Colonic mucosa (tissue), 4 donors: ENCODE measurements at regions not wholly inside any gene's neighbourhood (a gene's known extent, or its start where the extent isn't known, plus 50 kb on each side); places are given as distances from the start of the nearest gene placed in this dataset.

Experiments used
- DNase-seq: peaks from one replicate; pipeline ENCODE4 v3.0.0-alpha.2; 2020
- H3K27ac ChIP-seq: fragments of 200-600 bp; one replicate; pipeline ENCODE4 v1.8.0; 2021
- H3K27me3 ChIP-seq: fragments of 200-600 bp; one replicate; pipeline ENCODE4 v1.8.0; 2021
- H3K36me3 ChIP-seq: fragments of 200-600 bp; one replicate; pipeline ENCODE4 v1.8.0; 2021
- H3K4me1 ChIP-seq: fragments of 200-600 bp; one replicate; pipeline ENCODE4 v1.8.0; 2021; ENCODE audit warnings: mild to moderate bottlenecking
- H3K4me3 ChIP-seq: fragments of 200-600 bp; one replicate; pipeline ENCODE4 v1.8.0; 2021
- H3K9ac ChIP-seq, 2 donors: one replicate each; pipeline ENCODE4 v1.7.0; 2013; ENCODE audit warnings: control low read depth in 2 of 2, low read depth in 2 of 2, low read length in 2 of 2
- H3K9me3 ChIP-seq: fragments of 200-600 bp; one replicate; pipeline ENCODE4 v1.8.0; 2021
- CTCF ChIP-seq: fragments of 200-600 bp; IDR thresholded peaks from one replicate; pipeline ENCODE4 v1.8.0; 2022; ENCODE audit warnings: antibody characterized with exemption, mild to moderate bottlenecking
- intact Hi-C: fragments of 100-400 bp; cut with DNase I; formaldehyde crosslinking; loops from one replicate; pipeline ENCODE4 v1.14.1; 2022
- donor health status: healthy.
- donor health status: DM: no; HTN: no; CAD: no.
- donor health status: DM: no; HTN: no; CAD: no.

GRCh38 chr18:76565238-76566173 lies 70.5 kb upstream of the ZNF516 start:
- Histone ChIP-seq H3K27ac (peak overlapping the region; percentile 74), H3K4me3 (no peak overlapping the region), H3K4me1 (peaks cover 3% of the 10 kb centered on the region), H3K9me3 (no peaks in the 10 kb centered on the region), H3K36me3 (no peaks in the 10 kb centered on the region), H3K9ac (no peak overlapping the region), H3K27me3 (no peaks in the 10 kb centered on the region)
- intact Hi-C loops, result no loop called here
- TF ChIP-seq CTCF, result no peak
- DNase-seq, result peak; percentile 58

DNA sequence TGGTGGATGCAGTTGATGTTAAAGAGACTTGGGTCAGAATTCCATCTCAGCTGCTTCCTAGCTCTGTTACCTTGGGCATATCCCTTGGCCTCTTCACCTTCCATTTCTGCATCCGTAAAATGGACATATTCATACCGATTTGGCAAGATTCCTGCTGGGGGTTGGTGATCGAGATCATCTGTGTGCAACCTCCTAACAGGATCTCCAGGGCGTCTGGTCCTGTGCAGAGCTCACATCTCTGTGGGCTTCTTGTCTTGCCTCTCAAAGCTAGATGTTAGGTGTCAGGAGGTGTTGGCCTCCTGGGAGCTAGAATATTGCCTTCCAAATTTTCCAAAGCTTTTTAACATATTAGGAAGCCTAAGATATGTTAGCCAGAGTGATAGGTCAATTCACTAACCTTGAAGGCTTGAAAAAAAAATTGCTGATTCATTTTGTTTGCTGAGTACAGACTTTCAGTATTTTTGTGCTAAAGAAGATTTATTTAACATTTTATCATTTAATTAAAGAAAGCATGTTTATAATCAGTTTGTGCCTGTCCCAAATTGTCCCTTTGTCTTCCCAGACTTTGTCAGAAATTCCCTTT lies 69.7 kb upstream of the ZNF516 start:
- intact Hi-C loops, result no loop called here
- no peak for DNase-seq
- no peaks in the 10 kb centered on the region for H3K27me3 ChIP-seq

DNA sequence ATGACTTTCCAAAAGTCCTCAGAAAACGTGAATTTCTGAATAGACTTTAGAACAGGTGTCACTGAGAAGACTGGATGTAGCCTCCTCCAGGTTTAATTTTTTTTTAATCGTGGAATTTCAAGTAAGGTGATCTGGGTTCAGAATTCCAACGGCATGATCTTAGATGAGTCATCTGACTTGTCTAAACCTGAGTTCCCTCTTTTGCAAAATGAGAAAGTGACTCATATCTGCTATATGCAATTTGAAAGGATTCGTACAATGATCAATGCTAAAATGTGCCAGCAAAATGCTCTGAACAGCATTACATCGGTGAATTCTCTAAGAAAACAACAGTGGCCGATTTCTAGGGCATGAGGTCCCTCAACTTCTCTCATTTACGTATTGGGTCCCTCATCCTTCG lies 69.1 kb upstream of the ZNF516 start:
- DNase-seq, result no peak
- no peaks in the 10 kb centered on the region for H3K27me3 ChIP-seq
- intact Hi-C loops, result no loop called here
- H3K27ac ChIP-seq, result no peak overlapping the region
- peaks cover 3% of the 10 kb centered on the region for H3K4me1 ChIP-seq
- TF ChIP-seq CTCF, result no peak
- no peaks in the 10 kb centered on the region for H3K36me3 ChIP-seq
- no peak overlapping the region for H3K4me3 ChIP-seq
- H3K9me3 ChIP-seq, result no peaks in the 10 kb centered on the region
- H3K9ac ChIP-seq, result no peak overlapping the region

More for the DNA sequence above, 69.7 kb upstream of the ZNF516 start:
- Histone ChIP-seq H3K9me3 (no peaks in the 10 kb centered on the region), H3K4me1 (peaks cover 3% of the 10 kb centered on the region), H3K27ac (peak overlapping the region; percentile 74), H3K4me3 (no peak overlapping the region), H3K9ac (no peak overlapping the region), H3K36me3 (no peaks in the 10 kb centered on the region)
- no peak for TF ChIP-seq CTCF

DNA sequence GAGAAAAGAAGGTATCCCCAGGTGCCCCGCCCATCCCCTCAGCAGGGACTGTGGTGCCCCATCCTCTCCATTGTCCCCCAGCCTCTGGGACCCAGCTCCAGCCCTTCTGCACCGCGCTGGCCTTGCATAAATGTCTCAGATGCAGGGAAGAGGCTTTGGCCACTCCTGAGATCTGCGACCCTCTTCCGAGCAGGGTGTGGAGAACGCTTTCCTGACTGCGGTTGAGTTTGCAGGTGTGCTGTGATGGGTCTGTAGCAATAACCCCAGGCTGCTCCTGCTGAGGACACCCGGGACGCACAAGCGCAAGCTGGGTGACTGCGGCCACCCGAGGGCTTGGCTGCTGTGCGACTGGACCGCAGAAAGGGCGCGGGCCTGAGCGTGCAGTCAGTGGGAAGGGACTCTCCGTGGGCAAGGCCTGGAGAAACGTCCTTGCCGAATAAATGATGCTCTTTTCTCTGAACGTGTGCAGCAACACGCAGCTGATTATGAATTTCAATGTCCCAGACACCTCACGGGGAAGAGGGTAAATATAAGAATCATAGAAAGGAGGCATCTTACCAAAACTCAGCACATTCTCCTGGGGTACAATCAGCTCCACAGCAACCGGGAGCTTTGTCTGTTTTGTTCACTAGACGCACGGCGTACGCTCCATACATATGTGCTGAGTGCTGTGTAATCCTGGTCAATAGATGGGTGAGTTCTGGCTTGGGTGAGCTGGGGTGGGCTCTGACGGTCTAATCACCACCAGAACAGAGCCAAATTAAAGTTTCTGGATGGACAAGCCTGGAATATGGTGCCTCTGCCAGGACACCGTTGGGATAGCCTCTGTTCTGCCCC lies 67.5 kb upstream of the ZNF516 start:
- H3K9ac ChIP-seq, result no peak overlapping the region
- TF ChIP-seq CTCF, result no peak
- no peak overlapping the region for H3K4me3 ChIP-seq

GRCh38 chr18:76558881-76559667 lies 64.0 kb upstream of the ZNF516 start:
- intact Hi-C loops, result no loop called here
- peak; percentile 69 for DNase-seq

More for the DNA sequence above, 67.5 kb upstream of the ZNF516 start:
- H3K27ac ChIP-seq, result no peak overlapping the region
- peaks cover 3% of the 10 kb centered on the region for H3K4me1 ChIP-seq
- no peaks in the 10 kb centered on the region for H3K27me3 ChIP-seq
- DNase-seq, result no peak
- no peaks in the 10 kb centered on the region for H3K36me3 ChIP-seq
- no peaks in the 10 kb centered on the region for H3K9me3 ChIP-seq
- intact Hi-C loops, result no loop called here

More at GRCh38 chr18:76558881-76559667, 64.0 kb upstream of the ZNF516 start:
- H3K27me3 ChIP-seq, result no peaks in the 10 kb centered on the region
- H3K4me3 ChIP-seq, result no peak overlapping the region
- no peaks in the 10 kb centered on the region for H3K9me3 ChIP-seq
- no peaks in the 10 kb centered on the region for H3K36me3 ChIP-seq
- TF ChIP-seq CTCF, result no peak
- H3K4me1 ChIP-seq, result no peaks in the 10 kb centered on the region
- no peak overlapping the region for H3K9ac ChIP-seq
- H3K27ac ChIP-seq, result no peak overlapping the region
